ES-I3 (cell line): ENCODE measurements at regions not wholly inside any gene's neighbourhood (a gene's known extent, or its start where the extent isn't known, plus 50 kb on each side); places are given as distances from the start of the nearest gene placed in this dataset.

Experiments used
- H3K36me3 ChIP-seq: 2 replicates; pipeline ENCODE4 v1.6.1; 2013; ENCODE audit warnings: mild to moderate bottlenecking, low read length, control low read depth, moderate library complexity; ENCODE audit not compliant: insufficient read depth
- H3K4me1 ChIP-seq: 2 replicates; pipeline ENCODE4 v1.6.1; 2013; ENCODE audit warnings: mild to moderate bottlenecking, control low read depth, low read length; ENCODE audit not compliant: insufficient read depth
- H3K9ac ChIP-seq: 2 replicates; pipeline ENCODE4 v1.6.1; 2013; ENCODE audit warnings: low read depth, mild to moderate bottlenecking, low read length, moderate library complexity
- H3K9me3 ChIP-seq: 2 replicates; pipeline ENCODE4 v1.6.1; 2013; ENCODE audit warnings: mild to moderate bottlenecking, low read length, moderate library complexity; ENCODE audit not compliant: control insufficient read depth, insufficient read depth

GRCh38 chr7:25891591-25891990 lies 260.4 kb upstream of the NFE2L3 start:
- no peak overlapping the region for H3K9ac ChIP-seq
- no peaks in the 10 kb centered on the region for H3K9me3 ChIP-seq
- H3K36me3 ChIP-seq: no peaks in the 10 kb centered on the region
- peaks cover 13% of the 10 kb centered on the region; the same call in 1 of the 2 replicates for H3K4me1 ChIP-seq

GRCh38 chr7:25893436-25893835 lies 258.6 kb upstream of the NFE2L3 start:
- H3K4me1 ChIP-seq: peaks cover 13% of the 10 kb centered on the region; the same call in 1 of the 2 replicates
- H3K36me3 ChIP-seq: no peaks in the 10 kb centered on the region
- no peaks in the 10 kb centered on the region for H3K9me3 ChIP-seq
- no peak overlapping the region; the same call in 1 of the 2 replicates for H3K9ac ChIP-seq

GRCh38 chr7:25894002-25894901 lies 257.7 kb upstream of the NFE2L3 start:
- Histone ChIP-seq H3K36me3 (no peaks in the 10 kb centered on the region), H3K4me1 (peaks cover 13% of the 10 kb centered on the region; the same call in 1 of the 2 replicates), H3K9me3 (no peaks in the 10 kb centered on the region), H3K9ac (peak overlapping the region; percentile 75; the same call in 1 of the 2 replicates)

GRCh38 chr7:25894902-25895791 lies 256.9 kb upstream of the NFE2L3 start:
- H3K9ac ChIP-seq: peak overlapping the region; percentile 75
- no peaks in the 10 kb centered on the region for H3K36me3 ChIP-seq
- peaks cover 13% of the 10 kb centered on the region; the same call in 1 of the 2 replicates for H3K4me1 ChIP-seq
- no peaks in the 10 kb centered on the region for H3K9me3 ChIP-seq

GRCh38 chr7:25895792-25896171 lies 256.2 kb upstream of the NFE2L3 start:
- peaks cover 13% of the 10 kb centered on the region; the same call in 1 of the 2 replicates for H3K4me1 ChIP-seq
- peak overlapping the region; percentile 75 for H3K9ac ChIP-seq

GRCh38 chr7:25897261-25897782 lies 254.7 kb upstream of the NFE2L3 start:
- no peaks in the 10 kb centered on the region for H3K9me3 ChIP-seq
- no peaks in the 10 kb centered on the region for H3K36me3 ChIP-seq
- H3K9ac ChIP-seq: no peak overlapping the region
- peaks cover 13% of the 10 kb centered on the region; the same call in 1 of the 2 replicates for H3K4me1 ChIP-seq

More at GRCh38 chr7:25895792-25896171, 256.2 kb upstream of the NFE2L3 start:
- Histone ChIP-seq H3K9me3 (no peaks in the 10 kb centered on the region), H3K36me3 (no peaks in the 10 kb centered on the region)

GRCh38 chr7:25900245-25900644 lies 251.8 kb upstream of the NFE2L3 start:
- Histone ChIP-seq H3K36me3 (no peaks in the 10 kb centered on the region), H3K9me3 (no peaks in the 10 kb centered on the region), H3K4me1 (no peaks in the 10 kb centered on the region), H3K9ac (no peak overlapping the region)

- no peaks in the 10 kb centered on the region for H3K36me3 ChIP-seq
- H3K4me1 ChIP-seq: no peaks in the 10 kb centered on the region
- no peak overlapping the region for H3K9ac ChIP-seq
- H3K9me3 ChIP-seq: no peaks in the 10 kb centered on the region
Measured at GRCh38 chr7:25900877-25901276, 251.1 kb upstream of the NFE2L3 start.

- Histone ChIP-seq H3K9me3 (no peaks in the 10 kb centered on the region), H3K4me1 (0 out of 2 replicates have a peak, but pooled peaks cover under 1% of the 10 kb centered on the region), H3K36me3 (no peaks in the 10 kb centered on the region), H3K9ac (no peak overlapping the region)
Measured at GRCh38 chr7:25901658-25902057, 250.3 kb upstream of the NFE2L3 start.

- no peaks in the 10 kb centered on the region for H3K9me3 ChIP-seq
- H3K9ac ChIP-seq: no peak overlapping the region
- no peaks in the 10 kb centered on the region for H3K36me3 ChIP-seq
- 0 out of 2 replicates have a peak, but pooled peaks cover 4% of the 10 kb centered on the region for H3K4me1 ChIP-seq
Measured at GRCh38 chr7:25906003-25906402, 246.0 kb upstream of the NFE2L3 start.

- H3K4me1 ChIP-seq: peaks cover 7% of the 10 kb centered on the region; the same call in 1 of the 2 replicates
Measured at GRCh38 chr7:25906760-25907159, 245.2 kb upstream of the NFE2L3 start.

GRCh38 chr7:25907214-25907613 lies 244.8 kb upstream of the NFE2L3 start:
- H3K4me1 ChIP-seq: peaks cover 8% of the 10 kb centered on the region; the same call in 1 of the 2 replicates
- H3K36me3 ChIP-seq: no peaks in the 10 kb centered on the region
- no peaks in the 10 kb centered on the region for H3K9me3 ChIP-seq
- H3K9ac ChIP-seq: no peak overlapping the region

More at GRCh38 chr7:25906760-25907159, 245.2 kb upstream of the NFE2L3 start:
- H3K9me3 ChIP-seq: no peaks in the 10 kb centered on the region
- H3K36me3 ChIP-seq: no peaks in the 10 kb centered on the region
- H3K9ac ChIP-seq: no peak overlapping the region

- peaks cover 8% of the 10 kb centered on the region; the same call in 1 of the 2 replicates for H3K4me1 ChIP-seq
- H3K36me3 ChIP-seq: no peaks in the 10 kb centered on the region
- H3K9me3 ChIP-seq: no peaks in the 10 kb centered on the region
- no peak overlapping the region for H3K9ac ChIP-seq
Measured at GRCh38 chr7:25907731-25908130, 244.3 kb upstream of the NFE2L3 start.
